Neural crest cell (in vitro differentiated cells): ENCODE measurements at regions not wholly inside any gene's neighbourhood (a gene's known extent, or its start where the extent isn't known, plus 50 kb on each side); places are given as distances from the start of the nearest gene placed in this dataset.

ENCODE experiments used
- DNase-seq: peaks from one replicate; pipeline ENCODE4 v3.0.0; 2021; ENCODE audit warnings: low read depth, mixed read lengths, low spot score
- H3K27ac Mint-ChIP-seq: one replicate; pipeline ENCODE4 v1.8.0; 2021; ENCODE audit warnings: mild to moderate bottlenecking, mixed read lengths; ENCODE audit not compliant: unreplicated experiment
- H3K27me3 Mint-ChIP-seq: 2 replicates; pipeline ENCODE4 v1.8.0; 2021; ENCODE audit warnings: low read depth, mild to moderate bottlenecking, mixed read lengths
- H3K36me3 Mint-ChIP-seq: 2 replicates; pipeline ENCODE4 v1.8.0; 2021; ENCODE audit warnings: low read depth, mild to moderate bottlenecking, mixed read lengths
- H3K4me1 Mint-ChIP-seq: 2 replicates; pipeline ENCODE4 v1.8.0; 2021; ENCODE audit warnings: mixed read lengths
- H3K4me3 Mint-ChIP-seq: one replicate; pipeline ENCODE4 v1.8.0; 2021; ENCODE audit warnings: mild to moderate bottlenecking, mixed read lengths
- H3K9me3 Mint-ChIP-seq: 2 replicates; pipeline ENCODE4 v1.8.0; 2021; ENCODE audit warnings: mixed read lengths
- CTCF ChIP-seq: fragments of 200-600 bp; sonication (generic); conservative IDR thresholded peaks from 2 replicates; pipeline ENCODE4 v1.5.0; 2021; ENCODE audit warnings: antibody characterized with exemption, mild to moderate bottlenecking

- no peaks in the 10 kb centered on the region for H3K36me3 Mint-ChIP-seq
- no peaks in the 10 kb centered on the region for H3K27me3 Mint-ChIP-seq
- H3K4me3 Mint-ChIP-seq = no peak overlapping the region
- no peak for DNase-seq
- no peaks in the 10 kb centered on the region for H3K9me3 Mint-ChIP-seq
- no peak for TF ChIP-seq CTCF
- peaks cover 10% of the 10 kb centered on the region for H3K4me1 Mint-ChIP-seq
- no peak overlapping the region for H3K27ac Mint-ChIP-seq
Observed at GRCh38 chr7:46205478-46205877, 284.4 kb upstream of the IGFBP3 start.

- no peak overlapping the region for H3K4me3 Mint-ChIP-seq
- peak overlapping the region; percentile 8 for H3K27ac Mint-ChIP-seq
- no peaks in the 10 kb centered on the region for H3K9me3 Mint-ChIP-seq
- no peaks in the 10 kb centered on the region for H3K36me3 Mint-ChIP-seq
- no peak for TF ChIP-seq CTCF
- DNase-seq = no peak
- peaks cover 9% of the 10 kb centered on the region for H3K4me1 Mint-ChIP-seq
- no peaks in the 10 kb centered on the region for H3K27me3 Mint-ChIP-seq
Observed at GRCh38 chr7:46203926-46204325, 282.9 kb upstream of the IGFBP3 start.

- no peak for TF ChIP-seq CTCF
- Mint-ChIP-seq H3K36me3 (no peaks in the 10 kb centered on the region), H3K27ac (no peak overlapping the region), H3K4me1 (peaks cover 21% of the 10 kb centered on the region), H3K9me3 (no peaks in the 10 kb centered on the region), H3K27me3 (no peaks in the 10 kb centered on the region), H3K4me3 (no peak overlapping the region)
- no peak for DNase-seq
Observed at GRCh38 chr7:46202379-46202778, 281.3 kb upstream of the IGFBP3 start.

- Mint-ChIP-seq H3K4me1 (peaks cover 25% of the 10 kb centered on the region), H3K27me3 (no peaks in the 10 kb centered on the region)
Observed at GRCh38 chr7:46201961-46202360, 280.9 kb upstream of the IGFBP3 start.

GRCh38 chr7:46198701-46199100, 277.6 kb upstream of the IGFBP3 start:
- Mint-ChIP-seq H3K27me3 (no peaks in the 10 kb centered on the region), H3K9me3 (peaks cover 2% of the 10 kb centered on the region), H3K36me3 (no peaks in the 10 kb centered on the region), H3K4me3 (no peak overlapping the region), H3K27ac (no peak overlapping the region), H3K4me1 (peaks cover 18% of the 10 kb centered on the region)
- TF ChIP-seq CTCF = no peak
- DNase-seq = no peak

More at GRCh38 chr7:46201961-46202360, 280.9 kb upstream of the IGFBP3 start:
- no peak overlapping the region for H3K4me3 Mint-ChIP-seq
- no peak for TF ChIP-seq CTCF
- no peak overlapping the region for H3K27ac Mint-ChIP-seq
- H3K36me3 Mint-ChIP-seq = no peaks in the 10 kb centered on the region
- no peak for DNase-seq
- no peaks in the 10 kb centered on the region for H3K9me3 Mint-ChIP-seq
